ENCODE measurements at regions not wholly inside any gene's neighbourhood (a gene's known extent, or its start where the extent isn't known, plus 50 kb on each side); places are given as distances from the start of the nearest gene placed in this dataset.
A peak's percentile ranks its signal among the peaks of the same experiment; 100 is the strongest.

DNA sequence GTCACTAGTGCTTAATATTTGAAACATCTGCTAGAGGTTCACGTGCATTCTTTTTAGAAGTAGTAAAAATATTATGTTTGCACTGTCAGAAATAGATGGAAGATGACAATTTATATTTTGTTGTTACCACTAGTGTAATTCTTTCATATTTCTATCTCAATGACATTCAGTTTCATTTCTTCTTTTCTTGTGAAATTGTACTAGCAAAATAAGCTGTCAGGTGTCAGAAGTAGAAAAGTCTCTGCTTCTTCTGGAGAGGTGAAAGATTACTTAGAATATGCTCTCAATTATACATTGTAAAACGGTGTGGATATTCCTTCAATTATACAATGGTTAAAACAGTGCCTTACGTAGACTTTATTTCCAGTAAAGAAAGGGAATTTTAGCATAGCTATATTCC lies 395.4 kb downstream of the CSNK1G3 start:
- no peak overlapping the region for H3K27ac ChIP-seq
- H3K4me1 ChIP-seq, result no peaks in the 10 kb centered on the region
- H3K4me3 ChIP-seq, result no peak overlapping the region
- H3K36me3 ChIP-seq, result no peaks in the 10 kb centered on the region
- TF ChIP-seq POLR2A (IDR thresholded peaks at IDR 0.05), result no peak
- TF ChIP-seq CTCF (IDR thresholded peaks at IDR 0.05), result no peak
- H3K9me3 ChIP-seq, result no peaks in the 10 kb centered on the region
- DNase-seq, result no peak
- no peaks in the 10 kb centered on the region for H3K27me3 ChIP-seq
- intact Hi-C loops (cut with DNase I; ENCODE audit: low total_unique reads), result no loop called here

DNA sequence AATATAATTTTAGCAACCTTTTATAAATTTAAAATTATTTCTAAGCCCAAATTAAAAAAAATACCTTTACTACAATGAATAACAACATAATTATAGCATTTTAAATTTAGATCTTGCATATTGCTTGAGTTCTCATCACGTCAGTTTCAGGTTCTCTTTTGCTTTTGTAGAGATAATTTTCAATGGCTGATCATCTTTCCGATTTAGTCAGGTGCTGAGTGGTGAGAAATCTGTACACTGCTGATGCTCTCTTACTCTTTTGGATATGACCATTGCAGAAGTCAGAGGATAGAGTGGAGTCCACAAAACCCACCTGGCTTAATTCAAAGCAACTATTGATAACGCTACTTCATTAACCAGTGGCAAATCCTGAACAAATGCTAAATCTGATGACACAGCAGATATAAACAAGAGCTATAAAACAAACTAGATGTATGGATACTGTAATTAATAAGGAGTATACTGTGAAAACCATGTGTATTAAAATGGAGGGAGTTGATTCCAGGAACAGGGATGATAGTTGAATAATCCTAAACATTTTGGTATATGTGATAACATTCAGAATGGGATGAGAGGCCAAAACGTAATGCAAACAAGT lies 394.8 kb downstream of the CSNK1G3 start:
- Histone ChIP-seq H3K4me3 (no peak overlapping the region), H3K27ac (no peak overlapping the region), H3K4me1 (no peaks in the 10 kb centered on the region), H3K9me3 (no peaks in the 10 kb centered on the region), H3K36me3 (no peaks in the 10 kb centered on the region), H3K27me3 (no peaks in the 10 kb centered on the region)
- intact Hi-C loops (cut with DNase I; ENCODE audit: low total_unique reads), result no loop called here
- DNase-seq, result no peak
- TF ChIP-seq CTCF (IDR thresholded peaks at IDR 0.05) (no peak), POLR2A (IDR thresholded peaks at IDR 0.05) (no peak)

- no peaks in the 10 kb centered on the region for H3K4me1 ChIP-seq
- no peaks in the 10 kb centered on the region for H3K36me3 ChIP-seq
- no peak overlapping the region for H3K27ac ChIP-seq
- no peak overlapping the region for H3K4me3 ChIP-seq
- TF ChIP-seq POLR2A (IDR thresholded peaks at IDR 0.05) (no peak), CTCF (IDR thresholded peaks at IDR 0.05) (no peak)
- DNase-seq, result no peak
- no peaks in the 10 kb centered on the region for H3K9me3 ChIP-seq
- intact Hi-C loops (cut with DNase I; ENCODE audit: low total_unique reads), result no loop called here
- no peaks in the 10 kb centered on the region for H3K27me3 ChIP-seq
These were observed 373.1 kb downstream of the CSNK1G3 start for GRCh38 chr5:123885081-123885480.

- no peaks in the 10 kb centered on the region for H3K27me3 ChIP-seq
- H3K36me3 ChIP-seq, result no peaks in the 10 kb centered on the region
- H3K4me3 ChIP-seq, result no peak overlapping the region
- H3K9me3 ChIP-seq, result no peaks in the 10 kb centered on the region
- H3K4me1 ChIP-seq, result no peaks in the 10 kb centered on the region
- no peak overlapping the region for H3K27ac ChIP-seq
- intact Hi-C loops (cut with DNase I; ENCODE audit: low total_unique reads), result no loop called here
- DNase-seq, result no peak
- TF ChIP-seq POLR2A (IDR thresholded peaks at IDR 0.05) (no peak), CTCF (IDR thresholded peaks at IDR 0.05) (no peak)
These were observed 371.0 kb downstream of the CSNK1G3 start for GRCh38 chr5:123882965-123883345.

DNA sequence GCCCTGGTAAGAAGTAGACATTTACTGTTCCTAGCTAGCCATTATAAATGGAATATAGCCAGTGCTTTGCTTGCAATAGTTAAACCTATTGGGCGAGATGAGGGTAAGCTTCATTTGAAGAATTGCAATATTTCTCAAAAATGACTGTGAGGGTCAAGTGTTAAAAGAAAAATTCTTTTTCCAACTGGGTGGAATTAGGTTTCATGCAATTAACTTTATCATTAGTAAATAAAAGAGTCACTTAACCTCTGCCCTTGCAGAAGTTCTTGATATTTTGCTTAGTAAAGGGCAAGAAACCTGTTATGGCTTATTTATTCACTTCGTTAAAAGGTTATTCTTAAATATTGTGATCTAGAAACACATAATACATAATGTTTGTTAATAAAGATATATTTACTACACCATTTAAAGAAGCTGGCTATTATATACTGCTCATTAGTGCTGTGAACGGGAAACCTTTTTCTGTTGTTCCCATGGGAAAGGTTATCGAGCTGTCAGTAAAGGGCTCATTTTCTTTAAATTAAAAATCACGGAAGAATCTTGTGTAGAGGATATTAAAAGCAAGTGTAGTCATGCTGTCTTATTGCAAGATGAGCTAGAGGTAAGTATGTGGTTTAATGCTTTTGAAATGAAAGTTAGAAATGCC lies 370.5 kb downstream of the CSNK1G3 start:
- Histone ChIP-seq H3K4me3 (no peak overlapping the region), H3K9me3 (no peaks in the 10 kb centered on the region), H3K27me3 (no peaks in the 10 kb centered on the region), H3K27ac (peak overlapping the region in 1 of 2 donors; percentile 1), H3K36me3 (no peaks in the 10 kb centered on the region), H3K4me1 (no peaks in the 10 kb centered on the region)
- no peak for DNase-seq
- intact Hi-C loops (cut with DNase I; ENCODE audit: low total_unique reads), result no loop called here
- TF ChIP-seq POLR2A (IDR thresholded peaks at IDR 0.05) (no peak), CTCF (IDR thresholded peaks at IDR 0.05) (no peak)

Data from uterus (tissue), 3 donors.